KG1 (cell line): ENCODE measurements at regions not wholly inside any gene's neighbourhood (a gene's known extent, or its start where the extent isn't known, plus 50 kb on each side); places are given as distances from the start of the nearest gene placed in this dataset.
A peak's percentile ranks its signal among the peaks of the same experiment; 100 is the strongest.

Experiments
- DNase-seq: peaks from one replicate; lab custom pipeline; 2025; lab: John Stamatoyannopoulos, UW

DNA sequence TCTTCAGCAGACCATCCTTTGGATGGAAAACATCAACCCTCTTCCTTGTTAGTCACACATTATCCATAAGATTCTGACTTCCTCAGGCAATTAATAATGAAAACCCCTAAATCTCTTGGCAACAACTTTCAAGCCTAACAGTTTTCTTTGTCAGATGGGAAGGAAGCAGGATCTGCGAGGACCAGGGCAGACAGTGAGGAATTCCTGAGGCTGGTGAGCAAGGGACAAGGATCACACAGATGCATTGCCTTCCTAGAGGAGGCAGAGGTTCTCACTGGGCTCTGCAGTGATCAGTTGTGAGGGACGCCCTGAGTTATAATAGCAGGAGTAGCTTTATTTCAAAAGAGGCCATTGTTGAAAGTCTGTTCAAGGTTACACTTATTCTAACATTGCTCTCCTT, 195.4 kb downstream of the SLIT2 start:
- no peak for DNase-seq

DNA sequence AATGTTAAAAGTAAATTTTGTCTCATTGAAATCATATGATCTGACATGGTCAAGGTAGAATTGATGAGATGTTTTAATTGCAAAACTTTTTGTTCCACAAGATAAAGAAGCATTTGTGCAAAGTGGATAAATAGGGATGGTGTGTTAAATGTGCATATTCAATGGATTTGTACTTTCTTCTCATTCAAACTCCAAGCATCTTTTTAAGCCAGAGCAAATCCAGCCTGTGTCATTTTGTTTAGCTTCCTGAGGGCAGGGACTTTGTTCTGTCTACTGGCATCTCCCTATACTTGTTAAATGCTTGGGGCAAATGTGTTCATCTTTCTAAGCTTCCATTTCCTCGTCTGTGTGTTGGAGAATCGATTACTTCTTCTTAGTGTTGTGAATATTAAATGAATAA, 200.3 kb downstream of the SLIT2 start:
- no peak for DNase-seq

DNA sequence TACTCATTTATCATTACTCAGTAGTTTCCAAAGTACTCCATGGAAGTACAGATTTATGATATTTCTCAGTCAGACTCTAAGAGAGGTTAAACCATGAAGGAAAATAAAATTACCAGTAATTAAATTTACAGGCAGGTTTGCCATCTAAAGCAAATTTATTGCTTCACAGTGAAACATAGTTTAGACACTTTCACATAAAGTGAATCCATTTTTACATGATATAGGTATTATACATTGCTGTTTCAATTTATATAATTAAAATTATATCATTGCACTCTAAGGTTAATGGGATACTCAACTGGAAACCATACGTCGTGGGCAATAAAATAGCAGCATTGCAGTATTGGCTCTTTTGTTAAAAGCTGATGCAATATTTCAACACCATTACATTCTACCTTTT, 202.8 kb downstream of the SLIT2 start:
- no peak for DNase-seq

DNA sequence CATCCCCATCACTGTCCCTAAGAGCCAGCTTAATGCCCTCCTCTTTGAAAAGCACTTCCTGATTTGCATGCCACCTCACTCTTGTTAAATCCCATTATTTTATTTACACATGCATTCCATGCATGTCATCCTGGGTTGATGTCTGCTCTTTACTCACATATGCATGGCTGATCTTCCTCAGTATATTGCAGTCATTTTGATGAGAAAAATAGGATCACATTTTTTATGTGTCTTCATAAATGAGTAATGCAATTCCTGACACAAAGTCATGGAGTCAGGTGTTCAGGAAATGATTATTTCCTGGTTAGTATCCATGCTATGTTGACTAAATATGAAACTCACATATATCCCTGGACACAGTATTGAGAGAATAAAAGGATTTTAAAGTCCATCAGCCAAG, 204.7 kb downstream of the SLIT2 start:
- DNase-seq, result no peak

DNA sequence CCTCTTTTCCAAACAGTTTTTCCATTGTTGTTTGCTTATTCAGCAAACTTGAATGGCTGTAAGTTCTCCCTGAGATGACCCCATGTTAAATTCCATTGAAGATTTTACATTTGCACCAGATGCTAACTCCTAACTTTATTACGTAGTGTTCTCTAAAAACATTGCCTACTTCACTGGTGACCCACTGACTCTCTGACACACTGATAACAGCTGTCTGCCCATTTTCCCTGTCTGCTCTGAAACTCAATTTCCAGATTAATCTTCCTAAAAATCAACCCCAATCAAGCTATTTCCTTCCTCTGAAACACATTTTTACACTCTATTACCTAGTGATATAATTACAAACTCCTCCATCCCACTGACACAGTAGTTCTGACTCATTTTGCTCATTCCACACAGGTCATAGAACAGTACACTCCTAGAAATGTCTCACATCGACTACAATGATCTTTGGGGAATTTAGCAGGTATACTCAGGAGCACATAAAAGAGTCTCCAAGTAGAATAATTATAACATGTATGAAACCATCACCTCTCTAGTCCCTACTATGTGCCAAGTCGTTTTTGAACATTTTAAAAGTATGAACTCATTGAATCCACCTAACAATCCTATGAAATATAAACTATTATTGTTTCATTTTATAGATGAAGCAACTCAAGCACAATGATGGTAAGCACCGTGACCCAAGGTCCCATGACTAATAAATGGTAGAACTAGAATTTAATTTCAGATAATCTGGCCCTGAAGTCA, 210.9 kb downstream of the SLIT2 start:
- DNase-seq, result no peak

DNA sequence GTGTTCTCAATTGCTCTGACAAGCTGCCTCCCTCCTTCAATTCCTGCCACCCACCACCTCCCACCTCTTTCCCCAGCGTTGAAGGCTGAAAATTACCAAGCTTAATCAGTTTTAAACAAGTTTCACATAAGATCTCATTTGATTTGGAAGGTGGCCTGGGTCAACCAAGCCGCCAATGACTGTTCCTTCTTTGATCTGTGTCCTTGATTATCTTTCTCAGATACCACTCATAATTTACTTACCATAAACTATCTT, 211.4 kb downstream of the SLIT2 start:
- DNase-seq, result no peak

DNA sequence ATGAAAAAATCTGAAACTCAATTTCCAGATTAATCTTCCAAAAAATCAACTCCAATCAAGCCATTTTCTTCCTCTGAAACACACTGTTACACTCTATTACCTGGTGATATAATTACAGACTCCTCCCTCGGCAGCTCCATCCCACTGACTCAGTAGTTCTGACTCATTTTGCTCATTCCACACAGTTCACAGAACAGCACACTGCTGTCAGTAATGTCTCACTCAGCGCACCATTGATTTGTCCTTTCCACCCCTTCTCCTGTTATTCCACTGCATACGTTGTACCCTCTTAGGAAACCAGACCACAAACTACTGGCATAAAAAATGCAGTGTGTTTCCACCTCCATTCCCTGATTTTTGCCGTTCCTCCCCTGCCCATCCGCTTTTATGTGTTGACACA, 212.7 kb downstream of the SLIT2 start:
- DNase-seq, result no peak

DNA sequence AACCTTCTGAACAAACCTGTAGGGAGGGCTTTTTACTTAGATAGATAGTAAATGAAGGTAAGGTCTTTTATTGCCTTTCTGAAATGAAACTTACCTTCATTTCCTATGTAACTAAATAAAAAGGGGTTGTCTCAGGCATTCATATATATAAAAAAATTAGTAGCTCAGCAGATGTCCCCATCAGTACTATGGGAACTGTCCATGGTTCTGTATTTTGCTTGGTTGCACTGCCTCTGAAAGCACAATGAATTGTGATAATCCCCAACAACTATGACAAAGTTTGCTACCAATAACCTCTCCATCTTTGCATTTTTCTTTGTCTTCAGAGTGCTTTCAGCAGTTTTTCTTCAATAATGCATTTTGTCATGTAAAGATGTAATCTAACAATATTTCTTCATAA, 222.4 kb downstream of the SLIT2 start:
- DNase-seq, result peak; percentile 0

DNA sequence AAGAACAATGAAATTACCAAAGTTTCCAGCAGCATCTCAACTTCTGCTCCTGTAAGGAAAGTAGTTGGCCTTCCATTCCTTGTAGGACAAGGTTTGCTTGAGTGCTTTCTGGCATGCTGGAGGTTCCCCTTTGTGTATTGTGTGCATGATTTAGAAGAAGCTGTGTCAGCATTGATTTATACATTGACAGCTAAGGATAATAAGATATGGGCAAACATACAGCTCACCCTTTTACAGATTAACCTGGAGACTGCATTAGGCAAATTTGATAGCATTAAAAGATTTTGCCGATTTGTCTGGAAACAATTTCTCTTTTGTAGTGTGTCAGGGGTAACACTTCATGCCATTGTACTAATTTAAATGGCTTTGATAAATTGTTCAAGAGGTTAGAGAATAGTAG, 221.8 kb upstream of the PACRGL start:
- no peak for DNase-seq

DNA sequence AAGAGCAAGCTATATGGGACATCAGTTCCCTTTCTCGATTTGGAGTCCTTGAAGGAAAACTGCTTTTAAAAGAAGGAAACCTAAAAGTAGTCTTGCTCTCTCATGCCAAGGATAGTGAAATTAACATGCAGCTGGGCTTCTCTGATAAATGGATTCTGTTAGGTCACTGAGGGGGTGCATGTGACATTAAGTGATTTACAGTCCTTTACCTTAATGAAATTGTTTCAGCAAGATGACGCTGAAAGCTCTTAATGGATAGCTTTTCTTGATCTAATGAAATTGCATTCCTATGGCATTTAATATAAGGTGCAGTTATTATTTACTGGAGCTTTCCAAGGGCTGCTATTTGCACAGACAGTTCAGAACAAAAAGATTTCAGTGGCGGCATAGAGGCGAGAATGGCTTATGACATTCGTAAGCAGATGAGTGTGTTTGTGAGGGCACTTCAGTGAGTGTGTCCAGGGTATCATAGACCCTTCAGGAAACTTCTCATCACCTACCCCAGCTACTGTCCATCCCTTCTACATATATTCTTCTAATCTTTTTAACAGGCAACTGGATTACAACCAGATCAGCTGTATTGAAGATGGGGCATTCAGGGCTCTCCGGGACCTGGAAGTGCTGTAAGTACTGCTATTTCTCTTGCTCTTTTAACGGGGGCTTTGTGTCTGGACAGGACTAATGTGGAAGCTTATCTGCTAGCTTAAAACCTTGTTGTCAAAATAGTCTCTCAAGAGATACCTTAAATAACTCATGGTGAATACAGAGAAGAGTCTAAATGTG, 219.9 kb upstream of the PACRGL start:
- no peak for DNase-seq

DNA sequence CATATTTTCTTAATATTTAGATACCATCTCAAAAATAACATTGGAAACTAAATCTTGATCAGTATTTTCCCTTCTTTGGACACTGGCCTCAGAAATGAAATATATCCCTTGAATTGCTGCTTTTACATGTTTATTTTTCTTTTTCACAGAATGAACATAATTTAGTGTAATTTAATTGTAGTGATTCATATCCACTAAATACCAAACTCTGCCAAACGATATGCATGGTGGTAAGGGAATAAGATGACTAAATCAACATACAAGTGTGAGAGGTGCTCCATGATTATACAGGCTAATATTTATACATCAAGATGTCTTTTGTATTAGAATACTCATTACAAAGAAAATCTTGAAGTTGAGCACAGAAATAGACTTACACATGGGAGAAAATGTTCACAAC, 216.8 kb upstream of the PACRGL start:
- no peak for DNase-seq

DNA sequence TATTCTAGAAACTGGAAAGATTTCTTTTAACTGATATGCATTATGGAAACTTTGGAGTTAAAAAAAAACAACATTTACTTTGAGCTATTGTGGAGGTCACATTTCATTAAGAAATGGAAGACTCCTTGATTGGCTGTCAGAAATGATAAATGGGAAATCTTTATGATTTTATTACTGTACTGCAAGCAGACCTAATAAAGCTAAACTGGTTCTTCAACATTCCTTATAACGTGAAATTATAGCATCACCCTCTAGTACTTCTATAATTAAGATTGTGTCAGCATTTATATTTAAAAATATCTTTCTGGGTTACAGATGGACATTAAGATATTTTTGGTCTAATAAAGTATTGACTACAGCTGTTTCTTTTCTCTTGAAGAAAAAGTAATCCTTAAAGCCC, 213.8 kb upstream of the PACRGL start:
- DNase-seq, result no peak

DNA sequence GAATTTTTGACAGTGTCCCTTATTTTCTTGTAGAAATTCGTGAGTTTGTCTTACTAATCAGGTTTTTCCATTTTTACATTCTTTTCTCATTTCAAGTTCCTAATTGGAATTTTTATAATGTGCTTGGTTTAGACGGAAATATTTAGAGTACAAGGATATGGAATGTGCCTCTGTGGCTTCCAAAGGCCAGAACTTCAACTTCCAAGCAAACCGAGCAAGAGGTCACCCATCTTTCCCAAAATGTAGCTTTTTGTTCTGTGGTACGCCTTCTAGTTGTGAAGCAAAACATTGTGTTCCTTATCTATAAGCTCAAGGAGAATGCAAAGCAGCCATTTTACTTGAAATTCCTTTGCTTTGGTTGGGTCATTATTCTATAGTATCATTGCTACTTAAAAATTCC, 212.8 kb upstream of the PACRGL start:
- DNase-seq, result no peak

DNA sequence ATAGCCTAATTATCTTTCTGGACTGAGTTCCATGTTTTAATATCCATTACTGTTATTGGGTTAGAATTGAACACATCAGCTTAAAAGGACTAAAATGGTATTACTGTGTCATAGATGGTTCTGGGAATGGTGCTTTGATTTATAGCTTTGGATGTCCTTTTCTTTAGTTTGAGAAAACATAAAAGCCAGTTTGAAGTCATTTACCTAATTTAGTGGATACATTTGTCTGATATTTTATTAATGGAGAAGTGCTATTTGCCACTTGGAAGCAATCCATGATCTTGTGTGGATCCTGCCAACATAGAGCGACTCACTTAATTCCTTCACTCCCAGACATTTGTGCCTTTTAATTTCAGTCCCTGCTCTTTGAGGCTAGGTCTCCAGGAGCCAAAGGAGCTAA, 212.4 kb upstream of the PACRGL start:
- no peak for DNase-seq

DNA sequence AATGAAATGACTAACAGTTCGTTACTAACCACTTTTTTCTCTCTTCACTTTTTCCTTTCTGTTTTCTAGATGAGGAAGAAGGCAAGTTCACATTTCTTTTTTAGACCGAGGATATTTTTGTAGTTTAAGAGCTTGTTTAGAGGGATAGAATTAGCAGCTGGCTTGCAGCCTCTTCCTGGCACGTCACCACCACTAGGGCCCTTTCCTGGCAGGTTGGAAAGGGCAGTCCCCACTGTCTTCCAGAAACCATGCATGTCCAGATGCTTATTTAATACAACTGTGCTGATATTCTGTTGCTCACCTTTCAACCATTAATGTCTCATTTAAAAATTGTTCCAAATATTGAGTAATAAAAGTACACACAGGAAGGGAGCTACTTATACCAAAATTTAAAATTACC, 209.5 kb upstream of the PACRGL start:
- DNase-seq, result no peak

DNA sequence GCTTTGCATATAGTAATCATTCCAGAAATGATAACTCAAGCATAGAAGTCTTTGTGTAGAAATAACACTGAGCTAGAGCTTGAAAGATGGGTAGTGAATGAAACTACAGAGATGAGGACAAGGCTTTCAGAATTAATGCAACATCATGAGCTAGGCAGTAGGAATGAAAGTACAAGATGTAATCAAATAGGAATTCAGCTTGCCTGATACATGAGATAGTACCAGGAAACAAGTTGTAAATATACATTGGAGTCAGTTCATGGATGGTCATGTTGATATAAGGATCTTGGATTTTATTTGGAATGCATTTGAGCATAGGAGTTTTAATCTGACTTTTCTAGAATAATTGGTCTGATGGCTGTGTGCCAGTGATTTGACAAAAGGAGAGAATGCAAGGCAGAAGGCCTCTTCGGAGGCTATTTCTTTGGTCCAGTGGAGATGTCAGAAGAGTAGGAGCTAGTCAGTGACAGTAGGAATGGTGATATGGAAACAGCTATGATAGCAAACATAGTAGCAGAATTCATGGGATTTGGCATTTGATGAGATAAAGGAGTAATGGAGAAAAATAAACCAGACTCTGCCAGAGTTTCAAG, 206.4 kb upstream of the PACRGL start:
- no peak for DNase-seq

DNA sequence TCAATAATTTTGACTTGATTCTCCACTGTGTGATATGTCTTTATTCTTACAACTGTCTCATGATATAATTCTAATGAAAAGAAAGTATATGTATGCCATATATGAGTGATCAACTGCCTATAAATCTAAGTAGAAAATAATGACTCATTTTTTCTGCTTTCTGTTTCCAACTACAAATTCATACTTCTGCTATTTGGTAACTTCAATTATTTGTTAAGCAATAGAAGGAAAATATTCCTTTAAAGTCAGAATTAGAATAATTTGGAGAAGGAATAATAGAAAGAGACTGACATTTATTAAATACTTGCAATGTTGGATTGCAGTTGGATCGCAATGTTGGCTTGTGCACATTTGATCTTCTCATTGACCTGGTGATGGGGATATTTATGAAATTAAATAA, 204.2 kb upstream of the PACRGL start:
- DNase-seq, result no peak

DNA sequence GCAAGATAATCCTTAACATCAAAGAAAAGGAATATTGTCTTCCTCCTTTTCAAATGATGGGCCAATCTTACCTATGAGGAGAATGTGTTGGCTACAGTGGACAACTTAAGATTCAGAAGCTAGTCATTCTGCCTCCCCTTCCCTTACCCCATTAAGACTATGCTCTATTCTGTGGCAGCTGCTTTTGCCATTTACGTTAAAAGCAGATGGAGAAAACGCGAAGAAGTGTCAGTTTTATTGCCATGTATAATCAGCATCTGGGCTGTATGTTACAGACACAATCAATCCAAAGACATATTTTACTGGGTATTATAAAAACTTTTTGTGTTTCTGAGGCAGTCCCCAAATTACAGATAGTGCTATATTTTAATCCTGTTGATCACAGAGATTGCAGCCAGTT, 196.1 kb upstream of the PACRGL start:
- DNase-seq, result no peak

DNA sequence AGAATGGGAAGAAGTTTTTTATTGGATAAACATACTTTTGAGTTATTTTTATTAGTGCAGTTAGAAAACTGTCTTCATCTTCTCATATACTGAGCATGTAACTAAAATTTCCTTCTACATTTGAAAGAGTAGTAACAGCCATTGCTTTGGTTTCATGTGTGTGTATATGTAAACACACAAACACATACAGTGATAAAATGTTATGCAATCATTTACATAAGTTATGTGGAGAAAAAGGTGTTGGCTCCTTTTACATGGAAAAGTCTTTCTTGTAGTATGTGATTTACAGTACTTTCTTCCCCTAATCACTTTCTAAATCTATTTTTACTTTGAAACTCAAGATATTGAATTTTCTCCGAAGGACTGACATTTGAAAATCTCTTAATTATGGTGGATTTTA, 194.3 kb upstream of the PACRGL start:
- no peak for DNase-seq

DNA sequence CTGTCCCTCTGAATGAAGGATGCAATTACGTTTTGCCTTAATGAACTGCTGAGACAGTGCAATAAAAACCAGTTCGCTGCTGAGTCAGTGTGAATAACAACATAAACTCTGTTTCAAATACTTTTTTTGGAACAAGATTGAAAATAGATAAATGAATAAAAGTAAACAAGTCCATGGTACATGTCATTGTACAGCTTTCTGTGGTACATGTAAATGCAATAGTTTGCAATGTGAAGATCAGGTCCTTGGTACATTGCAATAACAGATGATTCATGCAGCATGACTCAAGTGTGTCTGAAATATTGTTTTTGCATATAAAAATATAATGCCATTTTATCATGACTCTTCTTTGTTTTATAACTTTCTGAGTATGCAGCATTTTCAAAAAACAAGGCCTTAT, 193.4 kb upstream of the PACRGL start:
- no peak for DNase-seq

DNA sequence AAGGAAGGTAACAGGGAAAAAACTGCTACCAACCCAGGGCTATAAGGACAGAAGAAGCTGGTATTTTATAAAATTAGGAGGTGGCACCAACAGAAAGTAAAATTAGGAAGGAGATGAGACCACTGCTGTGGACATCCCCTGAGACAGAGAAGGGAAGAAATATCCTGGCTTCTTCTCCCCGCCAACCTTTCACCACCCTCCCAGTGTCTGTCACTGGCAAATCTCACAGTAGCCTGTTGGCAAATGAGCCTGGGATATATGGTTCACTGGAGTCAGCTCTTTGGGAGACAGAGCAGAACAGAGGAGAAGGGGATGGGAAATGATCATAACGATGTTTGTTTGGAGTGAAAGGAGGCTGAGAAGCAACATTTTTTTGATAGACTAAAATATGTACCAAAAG, 190.9 kb upstream of the PACRGL start:
- no peak for DNase-seq

DNA sequence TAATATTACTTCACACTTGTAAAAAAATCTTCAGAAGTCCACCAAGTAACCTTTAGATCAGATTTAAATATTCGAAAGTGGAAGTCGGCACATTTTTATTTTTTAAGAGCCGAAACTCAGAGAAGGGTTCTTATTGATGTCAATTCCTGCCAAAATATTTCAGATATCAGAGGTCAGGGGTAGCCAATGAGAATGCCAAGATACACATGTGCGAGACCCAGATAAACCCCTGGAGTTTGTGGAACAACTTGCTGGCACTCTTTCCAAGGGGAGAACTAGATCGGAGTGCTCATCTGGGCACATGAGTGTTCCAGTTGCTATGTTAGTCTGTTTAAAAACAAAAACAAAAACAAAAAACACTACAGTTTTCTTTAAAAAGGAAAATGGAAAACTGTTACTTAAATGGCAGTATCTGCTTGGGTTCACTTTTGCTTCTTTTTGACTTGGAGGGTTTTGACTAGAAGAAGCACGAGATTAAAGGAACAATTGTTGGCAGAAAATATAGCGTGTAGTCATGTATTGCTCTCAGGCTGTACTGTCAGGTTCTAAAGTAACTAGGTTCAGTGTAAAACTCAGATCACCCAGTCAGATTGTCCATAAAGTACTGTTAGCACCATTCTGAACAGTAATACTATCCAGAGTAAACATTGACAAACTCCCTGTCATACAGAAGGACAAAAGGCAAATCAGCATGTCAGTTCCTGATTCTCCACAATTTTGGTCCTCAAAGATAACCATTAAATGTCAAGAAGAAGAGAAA, 188.0 kb upstream of the PACRGL start:
- no peak for DNase-seq

DNA sequence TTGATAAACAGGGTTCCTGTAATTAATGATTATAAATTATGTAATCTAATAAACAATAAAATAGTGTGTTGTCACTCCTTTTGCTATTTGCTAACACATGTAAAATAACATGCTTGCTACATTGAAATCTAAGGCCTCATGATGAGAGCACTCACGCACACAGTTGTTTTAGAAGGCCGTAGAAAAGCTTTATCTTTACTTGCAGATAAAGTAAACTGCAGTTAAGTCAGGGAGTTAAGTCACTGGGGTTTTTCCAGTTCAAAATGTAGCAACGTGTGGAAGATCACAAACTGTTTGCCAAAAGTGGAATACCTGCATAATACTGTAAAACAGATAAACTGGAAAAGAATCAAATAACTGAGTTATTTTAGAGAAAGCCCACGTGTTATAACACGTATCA, 187.3 kb upstream of the PACRGL start:
- DNase-seq, result no peak
